Liver (tissue), 8 donors: ENCODE measurements at regions not wholly inside any gene's neighbourhood (a gene's known extent, or its start where the extent isn't known, plus 50 kb on each side); places are given as distances from the start of the nearest gene placed in this dataset.

ENCODE experiments used
- DNase-seq: peaks from one replicate; pipeline ENCODE4 v3.0.0-alpha.2; 2017; ENCODE audit warnings: low spot score
- H3K27ac ChIP-seq, 2 donors: one replicate each; pipeline ENCODE4 v1.7.0; 2013; ENCODE audit warnings: inconsistent platforms in 2 of 2, low read length in 2 of 2, control low read depth in 1 of 2, low read depth in 1 of 2, mild to moderate bottlenecking in 1 of 2
- H3K27me3 ChIP-seq, 4 donors: one replicate each; pipeline versions ENCODE4 v1.6.1 to v1.7.0; 2013; ENCODE audit warnings: low read length in 3 of 4, inconsistent platforms in 1 of 4, mild to moderate bottlenecking in 1 of 4, moderate library complexity in 1 of 4; ENCODE audit not compliant: control insufficient read depth in 4 of 4, insufficient read depth in 4 of 4
- H3K36me3 ChIP-seq, 4 donors: one replicate each; pipeline versions ENCODE4 v1.6.1 to v1.7.0; 2013; ENCODE audit warnings: low read length in 3 of 4, mild to moderate bottlenecking in 3 of 4, low read depth in 1 of 4, moderate library complexity in 1 of 4; ENCODE audit not compliant: control insufficient read depth in 4 of 4, insufficient read depth in 3 of 4
- H3K4me1 ChIP-seq, 4 donors: one replicate each; pipeline versions ENCODE4 v1.6.1 to v1.7.0; 2013; ENCODE audit warnings: low read length in 3 of 4, mild to moderate bottlenecking in 3 of 4, moderate library complexity in 1 of 4; ENCODE audit not compliant: control insufficient read depth in 4 of 4, insufficient read depth in 4 of 4
- H3K4me3 ChIP-seq, 3 donors: one replicate each; pipeline versions ENCODE4 v1.6.1 to v1.7.0; 2013; ENCODE audit warnings: low read length in 3 of 3, control low read depth in 1 of 3, low read depth in 1 of 3, mild to moderate bottlenecking in 1 of 3
- H3K9ac ChIP-seq, 2 donors: one replicate each; pipeline ENCODE4 v1.7.0; 2013; ENCODE audit warnings: low read length in 2 of 2, mild to moderate bottlenecking in 2 of 2, moderate library complexity in 2 of 2, control low read depth in 1 of 2, low read depth in 1 of 2
- H3K9me3 ChIP-seq, 4 donors: one replicate each; pipeline versions ENCODE4 v1.6.1 to v1.7.0; 2013; ENCODE audit warnings: low read length in 3 of 4; ENCODE audit not compliant: control insufficient read depth in 4 of 4
- EGR1 ChIP-seq, 2 donors: IDR thresholded peaks; 2 replicates each; pipeline ENCODE4 v1.6.1; 2016 to 2018; ENCODE audit warnings: antibody characterized with exemption in 2 of 2, low read depth in 2 of 2
- FOXA1 ChIP-seq: IDR thresholded peaks from 2 replicates; pipeline ENCODE4 v1.6.1; 2016; ENCODE audit warnings: antibody characterized with exemption
- FOXA2 ChIP-seq: IDR thresholded peaks from 2 replicates; pipeline ENCODE4 v1.6.1; 2016; ENCODE audit warnings: antibody characterized with exemption
- HNF4A ChIP-seq, 2 donors: conservative IDR thresholded peaks; 2 replicates each; pipeline ENCODE4 v1.6.1; 2016; ENCODE audit warnings: antibody characterized with exemption in 2 of 2, mild to moderate bottlenecking in 2 of 2
- JUND ChIP-seq, 2 donors: IDR thresholded peaks; 2 replicates each; pipeline ENCODE4 v1.6.1; 2016; ENCODE audit warnings: antibody characterized with exemption in 2 of 2
- MAX ChIP-seq: IDR thresholded peaks from 2 replicates; pipeline ENCODE4 v1.6.1; 2016; ENCODE audit warnings: antibody characterized with exemption
- RAD21 ChIP-seq, 2 donors: IDR thresholded peaks; 2 replicates each; pipeline ENCODE4 v1.6.1; 2016; ENCODE audit warnings: antibody characterized with exemption in 2 of 2, mild to moderate bottlenecking in 2 of 2
- REST ChIP-seq: IDR thresholded peaks from 2 replicates; pipeline ENCODE4 v1.6.1; 2016; ENCODE audit warnings: antibody characterized with exemption, mild to moderate bottlenecking
- RXRA ChIP-seq, 2 donors: IDR thresholded peaks; 2 replicates each; pipeline ENCODE4 v1.6.1; 2017 to 2018; ENCODE audit warnings: antibody characterized with exemption in 2 of 2, mild to moderate bottlenecking in 1 of 2
- SP1 ChIP-seq: IDR thresholded peaks from 2 replicates; pipeline ENCODE4 v1.6.1; 2018; ENCODE audit warnings: antibody characterized with exemption, mild to moderate bottlenecking
- TAF1 ChIP-seq: conservative IDR thresholded peaks from 2 replicates; pipeline ENCODE4 v1.6.1; 2016; ENCODE audit warnings: antibody characterized with exemption, mild to moderate bottlenecking
- YY1 ChIP-seq: IDR thresholded peaks from 2 replicates; pipeline ENCODE4 v1.6.1; 2016; ENCODE audit warnings: antibody characterized with exemption, mild to moderate bottlenecking
- ZBTB33 ChIP-seq: IDR thresholded peaks from 2 replicates; pipeline ENCODE4 v1.6.1; 2016; ENCODE audit warnings: antibody characterized with exemption
- WGBS: extraction: QIAGEN DNeasy Blood & Tissue Kit; methylation state at CpG from one replicate; pipeline ENCODE4 v1.1.7; 2013; 5-methylcytosine and 5-hydroxymethylcytosine counted together
- TF ChIP-seq, protein P1 (sequence below): fragments of 150-350 bp; IDR thresholded peaks from 2 replicates; pipeline ENCODE4 v1.5.1; 2017; ENCODE audit warnings: improper control_type of control experiment, low read depth, low read length; ENCODE audit not compliant: missing input control
- TF ChIP-seq, protein P2 (sequence below): IDR thresholded peaks from 2 replicates; pipeline ENCODE4 v1.6.1; 2016; ENCODE audit warnings: antibody characterized with exemption
- donor health status: healthy.
- donor health status: healthy.
- donor health status: healthy.
- donor health status: healthy.
- donor health status: healthy.

DNA sequence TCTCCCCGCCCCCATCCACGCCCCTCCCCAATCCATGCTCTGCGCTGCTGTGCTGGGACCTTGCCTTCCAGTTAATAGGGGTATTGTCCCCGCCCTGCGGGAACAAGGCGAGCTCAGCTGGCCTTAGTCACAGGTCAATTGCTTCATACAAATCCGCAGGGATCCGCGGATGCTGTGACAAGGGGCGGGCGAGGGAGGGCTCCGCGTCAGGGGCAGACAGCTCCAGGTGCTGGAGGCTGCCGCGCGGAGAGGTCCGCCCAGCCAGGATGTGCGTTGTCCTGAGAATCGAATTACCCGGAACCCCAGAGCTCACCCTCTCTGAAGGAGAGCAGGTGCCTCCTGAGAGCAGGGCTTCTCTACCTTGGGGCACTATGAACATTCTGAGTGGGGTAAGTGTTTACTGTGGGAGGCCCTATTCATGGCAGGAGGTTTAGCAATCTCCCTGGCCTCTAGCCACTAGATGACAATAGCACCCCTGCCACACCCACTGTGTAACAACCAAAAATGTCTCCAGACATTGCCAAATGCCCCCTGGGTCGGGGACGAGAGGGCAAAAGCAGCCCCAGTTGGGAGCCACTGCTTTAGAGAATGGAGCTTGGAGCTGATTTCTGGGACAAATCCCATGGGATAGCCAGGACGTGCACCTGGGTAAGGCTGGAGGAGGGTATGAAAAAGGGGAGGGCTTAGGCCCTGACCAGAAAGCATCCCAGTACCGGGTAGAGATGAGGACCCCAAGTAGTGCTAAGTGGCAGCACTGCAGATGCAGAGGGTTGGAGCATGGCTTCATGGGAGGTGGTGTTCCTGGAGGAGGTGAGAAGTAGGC, 138.2 kb downstream of the CYLD start:
- H3K9ac ChIP-seq, result no peak overlapping the region
- no peak for DNase-seq
- H3K4me3 ChIP-seq, result peak overlapping the region in 2 of 3 donors; percentile 25 to 32
- H3K9me3 ChIP-seq, result no peaks in the 10 kb centered on the region
- H3K27me3 ChIP-seq, result no peaks in the 10 kb centered on the region
- peaks cover 4 to 14% (median 5%) of the 10 kb centered on the region in 4 donors for H3K4me1 ChIP-seq
- WGBS, result 30% methylated on average over 24 of the region's 24 CpGs
- H3K27ac ChIP-seq, result peak overlapping the region; percentile 48 to 63
- no peaks in the 10 kb centered on the region for H3K36me3 ChIP-seq
- TF ChIP-seq FOXA1 (no peak), HNF4A (conservative IDR thresholded peaks at IDR 0.05) (peak; percentile 69 to 90), RAD21 (IDR thresholded peaks at IDR 0.05) (peak; percentile 27 to 46), YY1 (peak; percentile 50), SP1 (peak; percentile 80), JUND (IDR thresholded peaks at IDR 0.05) (peak; percentile 18 to 43), TAF1 (peak; percentile 47), RXRA (IDR thresholded peaks at IDR 0.05) (peak; percentile 66 to 69), FOXA2 (peak; percentile 17), ZBTB33 (peak; percentile 31), EGR1 (IDR thresholded peaks at IDR 0.05; ENCODE audit: low read depth in 2 of 2) (no peak), REST (peak; percentile 60), MAX (no peak)
- TF ChIP-seq, protein P1, sequence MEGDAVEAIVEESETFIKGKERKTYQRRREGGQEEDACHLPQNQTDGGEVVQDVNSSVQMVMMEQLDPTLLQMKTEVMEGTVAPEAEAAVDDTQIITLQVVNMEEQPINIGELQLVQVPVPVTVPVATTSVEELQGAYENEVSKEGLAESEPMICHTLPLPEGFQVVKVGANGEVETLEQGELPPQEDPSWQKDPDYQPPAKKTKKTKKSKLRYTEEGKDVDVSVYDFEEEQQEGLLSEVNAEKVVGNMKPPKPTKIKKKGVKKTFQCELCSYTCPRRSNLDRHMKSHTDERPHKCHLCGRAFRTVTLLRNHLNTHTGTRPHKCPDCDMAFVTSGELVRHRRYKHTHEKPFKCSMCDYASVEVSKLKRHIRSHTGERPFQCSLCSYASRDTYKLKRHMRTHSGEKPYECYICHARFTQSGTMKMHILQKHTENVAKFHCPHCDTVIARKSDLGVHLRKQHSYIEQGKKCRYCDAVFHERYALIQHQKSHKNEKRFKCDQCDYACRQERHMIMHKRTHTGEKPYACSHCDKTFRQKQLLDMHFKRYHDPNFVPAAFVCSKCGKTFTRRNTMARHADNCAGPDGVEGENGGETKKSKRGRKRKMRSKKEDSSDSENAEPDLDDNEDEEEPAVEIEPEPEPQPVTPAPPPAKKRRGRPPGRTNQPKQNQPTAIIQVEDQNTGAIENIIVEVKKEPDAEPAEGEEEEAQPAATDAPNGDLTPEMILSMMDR, result no peak
- TF ChIP-seq, protein P2, sequence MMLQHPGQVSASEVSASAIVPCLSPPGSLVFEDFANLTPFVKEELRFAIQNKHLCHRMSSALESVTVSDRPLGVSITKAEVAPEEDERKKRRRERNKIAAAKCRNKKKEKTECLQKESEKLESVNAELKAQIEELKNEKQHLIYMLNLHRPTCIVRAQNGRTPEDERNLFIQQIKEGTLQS, result peak; percentile 51
